HG03139 (cell line): ENCODE measurements at regions not wholly inside any gene's neighbourhood (a gene's known extent, or its start where the extent isn't known, plus 50 kb on each side); places are given as distances from the start of the nearest gene placed in this dataset.

Experiments used
- ATAC-seq: cut with Tn5 transposase; IDR thresholded peaks from one replicate; pipeline ENCODE4 v1.9.1; 2021; ENCODE audit not compliant: unreplicated experiment

DNA sequence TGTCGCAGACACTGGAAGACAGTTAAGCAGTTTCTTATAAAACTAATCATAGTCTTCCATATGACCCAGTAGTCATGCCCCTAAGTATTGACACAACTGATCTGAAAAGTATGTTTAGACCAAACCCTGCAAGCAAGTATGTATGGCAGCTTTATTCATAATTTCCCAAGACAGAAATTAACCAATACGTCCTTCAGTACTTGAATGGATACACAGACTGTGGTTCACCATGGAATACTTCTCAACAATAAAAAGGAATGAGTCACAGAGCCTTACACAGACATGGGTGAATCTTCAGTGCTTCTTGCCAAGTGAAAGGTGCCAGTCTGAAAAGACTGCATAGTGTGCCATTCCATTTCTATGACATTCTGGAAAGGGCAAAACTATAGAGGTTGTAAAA lies 50.2 kb upstream of the AKR1E2 start:
- ATAC-seq: no peak

DNA sequence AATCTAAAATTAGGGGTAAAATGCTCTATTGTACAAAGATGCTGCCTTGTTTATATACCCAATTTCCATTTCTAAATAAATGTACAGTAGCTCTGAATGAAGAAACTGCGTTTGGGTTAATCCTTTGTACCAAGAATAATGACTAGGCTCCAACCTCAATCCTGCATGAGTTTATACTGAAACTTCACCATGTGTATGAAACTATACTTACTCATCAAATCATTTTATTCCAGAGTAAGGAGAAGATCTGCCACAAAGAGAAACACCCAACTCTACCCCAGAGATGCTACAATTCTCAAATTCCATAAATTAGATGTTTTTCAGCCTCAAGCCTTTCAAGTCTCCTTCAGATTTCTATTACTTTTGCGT lies 53.8 kb upstream of the AKR1E2 start:
- ATAC-seq: no peak

DNA sequence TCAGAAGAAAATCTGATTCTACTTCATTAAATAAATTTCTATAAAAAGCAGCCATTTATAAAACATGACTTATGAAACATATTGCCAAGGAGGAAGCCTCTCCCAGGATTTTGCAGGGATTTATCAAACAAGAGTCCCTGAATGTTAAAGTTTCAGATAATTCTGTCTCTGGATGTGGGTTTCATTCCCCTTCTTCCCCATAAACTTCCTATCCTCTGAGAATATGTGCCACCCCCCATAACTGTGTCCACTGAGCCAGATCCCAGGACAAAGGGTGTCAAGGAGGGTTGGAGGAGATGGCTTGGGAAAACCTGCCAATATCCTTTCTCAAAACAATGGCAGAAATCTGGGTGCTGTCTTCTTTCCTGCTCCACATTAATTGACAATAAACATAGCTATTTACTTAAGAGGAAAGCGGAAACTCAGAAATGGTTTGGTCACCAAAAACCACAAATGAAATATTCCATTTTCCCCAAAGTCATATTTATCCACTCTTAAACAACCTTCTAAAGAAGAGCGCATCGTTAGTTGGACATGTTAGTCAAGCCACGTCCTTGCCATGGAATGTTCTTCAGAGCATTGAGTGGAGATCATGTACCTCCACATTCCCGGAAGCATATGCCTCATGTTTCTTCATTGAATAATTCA lies 54.3 kb upstream of the AKR1E2 start:
- no peak for ATAC-seq

DNA sequence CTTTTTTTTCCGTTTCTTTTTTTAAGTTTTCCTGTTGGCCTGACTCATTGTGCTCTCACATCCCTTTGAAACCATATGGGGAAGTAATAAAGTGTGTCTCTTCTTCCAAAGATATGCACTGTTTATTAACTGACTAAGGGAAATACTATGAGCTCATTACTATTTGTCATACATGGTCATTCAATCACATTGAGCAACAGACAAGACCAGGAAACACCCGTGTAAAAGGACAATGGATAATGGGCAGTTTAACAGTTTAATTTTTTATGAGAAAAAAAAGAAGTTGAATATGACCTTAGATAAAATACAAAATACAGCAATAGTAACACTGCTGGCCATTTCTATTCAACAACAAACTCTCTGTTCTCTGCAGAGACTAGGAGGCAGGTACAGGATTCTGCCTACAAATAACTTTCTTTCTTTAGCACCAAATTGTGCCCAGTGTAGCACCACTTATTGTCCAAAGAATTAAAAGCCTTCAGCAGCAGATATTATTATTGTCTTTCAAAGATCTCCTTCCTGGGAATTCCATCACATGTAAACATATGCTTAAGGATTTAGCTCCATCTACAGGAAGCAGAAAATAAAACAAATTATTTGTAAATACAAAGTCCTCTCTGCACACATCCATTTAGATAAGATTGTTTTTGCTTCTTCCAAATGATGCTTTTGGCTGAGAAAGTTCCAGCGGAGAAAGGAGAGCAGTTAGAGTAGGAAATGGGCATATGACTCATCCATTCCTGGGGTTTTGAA lies 55.0 kb upstream of the AKR1E2 start:
- no peak for ATAC-seq

DNA sequence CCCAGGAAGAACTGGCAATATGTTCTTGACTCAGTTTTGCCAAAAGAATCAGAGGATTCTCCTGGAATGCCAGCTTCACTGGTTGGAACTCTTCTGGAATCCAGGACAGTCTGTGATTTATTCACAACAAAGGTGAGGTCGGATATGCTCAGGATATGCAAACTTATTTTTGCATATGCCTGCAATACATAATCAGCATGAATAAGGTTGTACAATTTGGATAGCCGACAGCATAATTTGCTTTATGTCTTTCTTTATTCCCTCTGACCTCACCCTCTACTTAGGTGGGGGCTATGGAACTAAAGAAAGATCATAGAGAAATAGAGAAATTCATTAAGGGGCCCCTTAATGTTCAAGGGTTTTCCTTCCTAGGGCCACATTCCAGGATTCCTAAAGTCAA lies 57.6 kb upstream of the AKR1E2 start:
- no peak for ATAC-seq

DNA sequence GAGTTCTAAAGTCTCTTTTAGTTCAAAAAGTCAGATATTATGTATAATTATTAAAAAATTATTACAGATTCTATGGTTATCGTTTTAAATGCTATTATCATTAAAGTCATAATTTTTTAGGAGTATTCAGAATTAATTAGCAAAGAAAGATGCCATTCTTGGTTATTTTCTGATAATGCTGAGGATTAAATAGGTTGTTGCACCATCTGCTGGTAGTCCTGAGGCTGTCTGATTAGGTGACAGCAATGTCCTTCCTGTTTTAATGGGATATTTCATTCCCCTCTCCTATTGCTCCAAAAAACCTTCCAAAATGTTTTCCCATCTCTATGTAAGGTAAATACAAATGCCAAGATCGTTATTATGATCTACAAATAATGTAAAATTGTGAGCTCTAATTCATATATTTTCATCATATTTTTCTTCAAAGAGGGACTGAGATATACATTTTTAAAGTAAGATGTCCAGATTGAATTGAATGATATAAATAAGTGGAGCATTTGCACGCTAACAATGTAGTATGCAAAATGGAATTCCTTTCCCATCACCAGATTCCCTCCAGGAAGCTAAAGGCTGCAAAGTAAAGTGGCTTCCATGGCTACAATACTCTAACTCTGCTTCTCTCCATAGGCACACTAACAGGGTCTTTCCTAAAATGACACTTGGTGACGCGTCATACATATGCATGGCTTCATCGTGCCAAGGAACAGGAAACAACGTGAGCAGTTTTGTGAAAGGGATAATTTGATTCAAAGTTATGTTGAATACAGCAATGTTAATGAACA lies 58.8 kb upstream of the AKR1E2 start:
- ATAC-seq: no peak

DNA sequence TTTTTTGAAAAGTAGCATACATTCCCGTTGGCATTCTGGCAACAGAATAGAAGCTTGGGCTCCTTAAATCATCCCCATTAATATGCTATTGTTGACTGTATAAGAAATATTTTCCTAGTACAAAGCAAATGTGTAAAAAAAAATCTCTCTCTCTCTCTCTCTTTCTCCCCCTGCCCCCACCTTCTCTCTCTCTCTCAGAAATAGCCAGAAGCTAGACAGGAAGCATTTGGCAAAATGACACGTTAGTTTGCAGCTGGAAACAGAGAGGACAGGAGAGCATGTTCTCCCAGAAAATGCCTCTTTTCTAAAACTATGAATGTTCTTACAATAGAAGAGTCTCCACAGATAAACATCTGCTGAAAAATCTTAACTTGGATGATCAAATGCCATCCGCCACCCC lies 59.6 kb upstream of the AKR1E2 start:
- ATAC-seq: no peak

DNA sequence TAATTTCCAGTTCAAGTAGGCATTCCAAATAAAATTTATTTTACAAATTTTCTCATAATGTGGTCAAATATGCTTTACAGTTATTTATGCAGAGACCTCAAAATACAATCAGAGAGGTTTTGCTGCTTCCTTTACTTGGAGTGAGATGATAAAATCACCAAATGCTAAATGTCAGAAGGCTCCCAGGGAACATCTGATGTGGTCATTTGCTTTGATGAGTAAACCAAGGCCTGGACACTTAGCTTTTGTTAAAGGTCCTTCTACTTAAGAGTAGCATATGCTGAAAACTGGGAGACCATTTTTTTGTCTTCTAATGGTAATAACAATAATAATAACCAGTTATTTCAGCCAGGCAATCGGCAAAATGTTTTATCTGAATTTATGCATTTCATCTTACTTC lies 60.6 kb upstream of the AKR1E2 start:
- no peak for ATAC-seq

DNA sequence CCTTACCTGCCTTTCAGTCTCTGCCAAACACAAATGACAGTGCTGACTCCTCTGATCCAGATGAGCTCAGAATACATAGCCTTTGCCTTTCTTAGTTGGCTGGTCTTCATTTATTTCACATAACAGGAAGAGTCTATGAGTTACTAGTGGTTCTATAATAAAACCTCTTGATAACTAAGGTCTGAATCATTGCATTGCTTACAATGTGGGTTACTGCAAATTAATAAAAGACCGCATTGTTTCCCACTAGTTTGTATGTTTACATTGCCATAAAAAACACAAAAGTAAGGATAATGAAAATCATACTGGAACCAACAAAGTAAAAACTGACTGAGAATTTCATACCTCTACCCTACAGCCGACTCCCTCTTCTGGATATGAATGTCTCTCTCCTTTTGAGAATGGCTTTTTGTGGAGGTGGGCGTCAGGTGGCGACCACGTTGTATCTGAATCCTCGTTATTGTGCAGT lies 62.0 kb upstream of the AKR1E2 start:
- ATAC-seq: no peak

DNA sequence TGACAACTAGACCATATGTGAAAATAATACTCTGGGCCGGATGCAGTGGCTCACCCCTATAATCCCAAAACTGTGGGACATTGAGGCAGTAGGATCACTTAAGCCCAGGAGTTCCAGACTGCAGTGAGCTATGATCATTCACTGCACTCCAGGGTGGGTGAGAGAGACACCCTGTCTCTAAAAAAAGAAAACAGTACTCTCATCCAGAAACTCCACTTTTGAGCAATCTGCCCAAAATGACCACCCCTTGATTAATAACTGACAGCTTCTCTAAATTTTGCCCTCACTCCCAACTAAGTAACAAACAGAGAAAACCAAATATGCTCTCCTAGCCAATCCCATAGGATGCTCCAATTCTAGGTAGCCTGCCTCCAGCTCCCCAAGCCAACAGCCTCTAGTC lies 62.5 kb upstream of the AKR1E2 start:
- ATAC-seq: no peak

DNA sequence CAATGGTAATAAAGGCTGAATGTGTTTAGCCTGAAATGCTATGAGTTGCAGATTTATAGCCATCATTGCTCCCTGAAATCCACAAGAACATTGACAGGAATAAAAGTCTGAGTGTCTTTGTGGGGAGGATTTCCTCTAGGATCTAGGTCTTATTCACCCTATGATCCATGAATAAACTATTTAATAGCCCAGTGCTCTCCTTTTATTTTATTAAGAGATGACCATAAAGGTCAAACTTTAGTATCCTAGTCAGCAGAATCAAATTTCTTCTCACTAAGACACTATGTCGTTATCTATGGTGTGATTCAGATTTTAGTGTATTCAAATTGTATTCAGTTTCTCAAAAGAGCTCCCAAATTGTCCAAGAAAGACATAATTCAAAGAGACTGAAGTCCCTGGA lies 67.8 kb upstream of the AKR1E2 start:
- ATAC-seq: no peak

DNA sequence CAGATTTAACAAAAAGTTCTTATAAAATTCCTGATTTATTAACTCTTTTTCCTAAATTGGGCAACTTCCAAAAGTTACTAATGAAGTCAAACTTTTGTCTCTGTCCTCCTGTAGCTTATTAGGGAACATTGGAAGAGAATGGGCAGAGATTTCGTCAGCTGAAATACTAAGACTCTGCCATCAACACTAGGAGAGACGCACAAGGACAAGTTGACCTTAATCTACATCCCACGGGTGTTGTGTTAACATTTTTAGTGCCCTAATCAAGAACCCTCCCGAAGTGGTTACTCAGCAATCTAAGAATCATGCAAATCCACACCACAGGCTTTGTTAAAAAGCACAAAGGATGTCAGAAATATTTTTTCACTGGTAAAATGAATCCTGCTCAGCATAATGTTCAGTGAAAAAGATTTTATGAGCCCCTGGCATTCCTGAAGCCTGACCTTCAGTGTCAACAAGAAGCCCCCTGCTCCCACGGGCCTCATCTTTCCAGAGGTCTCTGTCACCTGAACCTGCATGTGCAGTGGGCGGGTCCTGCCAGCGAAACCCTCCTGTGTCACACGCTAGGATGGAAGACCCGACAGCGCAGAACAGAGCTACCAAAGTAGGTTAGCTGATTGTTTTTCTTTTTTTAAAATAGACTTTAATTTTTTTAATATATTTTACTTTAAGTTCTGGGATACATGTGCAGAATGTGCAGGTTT lies 70.6 kb upstream of the AKR1E2 start:
- ATAC-seq: no peak

DNA sequence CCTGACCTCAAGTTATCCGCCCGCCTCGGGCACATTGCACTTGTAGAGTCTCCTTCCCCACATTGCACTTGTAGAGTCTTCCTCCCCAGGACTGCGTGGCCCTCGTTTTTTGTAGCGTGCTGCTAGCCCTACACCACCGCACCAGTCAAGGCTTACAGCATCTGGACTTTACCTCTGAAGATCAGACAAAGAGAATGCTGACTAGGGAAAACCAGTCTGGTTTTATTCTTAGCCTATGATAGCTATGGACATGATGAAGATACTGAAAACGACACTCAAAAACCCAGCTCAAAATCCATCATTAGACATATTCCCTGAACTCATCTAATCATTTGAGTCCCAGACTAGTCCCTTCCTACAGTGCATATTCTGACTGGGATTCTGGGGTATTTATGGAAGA lies 71.9 kb upstream of the AKR1E2 start:
- no peak for ATAC-seq

DNA sequence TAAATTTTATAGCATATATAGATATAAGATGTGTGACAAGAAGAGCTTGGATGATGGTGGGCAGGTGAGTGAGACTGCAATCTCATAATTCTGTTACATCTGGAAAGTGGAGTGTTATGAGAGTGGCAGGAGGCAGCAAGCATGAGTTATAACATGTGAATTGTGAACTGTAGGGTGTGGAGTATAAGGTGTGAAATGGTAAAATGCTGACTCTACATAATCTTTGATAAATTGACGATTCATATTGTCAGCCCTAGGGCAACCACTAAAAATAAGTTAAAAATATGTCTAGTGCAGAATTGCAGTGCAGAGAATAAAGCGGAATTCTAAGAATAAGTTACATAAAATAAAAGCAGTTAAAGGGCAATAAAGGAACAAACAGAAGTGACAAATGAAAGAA lies 74.8 kb upstream of the AKR1E2 start:
- ATAC-seq: no peak

DNA sequence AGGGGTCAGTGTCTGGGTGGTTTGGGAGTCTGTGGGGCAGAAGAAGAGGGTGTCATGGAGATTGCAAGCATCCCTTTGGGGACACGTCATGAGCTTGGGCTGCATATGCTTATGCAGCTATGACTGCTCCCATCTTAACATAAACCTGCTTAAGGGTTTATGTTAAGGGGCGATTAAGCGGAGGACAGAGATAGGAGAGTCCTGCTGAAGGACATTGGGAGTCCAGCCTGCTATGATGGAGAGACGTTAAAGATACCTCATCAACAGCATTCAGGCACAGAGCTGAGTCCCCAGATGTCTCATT lies 76.8 kb upstream of the AKR1E2 start:
- ATAC-seq: no peak

DNA sequence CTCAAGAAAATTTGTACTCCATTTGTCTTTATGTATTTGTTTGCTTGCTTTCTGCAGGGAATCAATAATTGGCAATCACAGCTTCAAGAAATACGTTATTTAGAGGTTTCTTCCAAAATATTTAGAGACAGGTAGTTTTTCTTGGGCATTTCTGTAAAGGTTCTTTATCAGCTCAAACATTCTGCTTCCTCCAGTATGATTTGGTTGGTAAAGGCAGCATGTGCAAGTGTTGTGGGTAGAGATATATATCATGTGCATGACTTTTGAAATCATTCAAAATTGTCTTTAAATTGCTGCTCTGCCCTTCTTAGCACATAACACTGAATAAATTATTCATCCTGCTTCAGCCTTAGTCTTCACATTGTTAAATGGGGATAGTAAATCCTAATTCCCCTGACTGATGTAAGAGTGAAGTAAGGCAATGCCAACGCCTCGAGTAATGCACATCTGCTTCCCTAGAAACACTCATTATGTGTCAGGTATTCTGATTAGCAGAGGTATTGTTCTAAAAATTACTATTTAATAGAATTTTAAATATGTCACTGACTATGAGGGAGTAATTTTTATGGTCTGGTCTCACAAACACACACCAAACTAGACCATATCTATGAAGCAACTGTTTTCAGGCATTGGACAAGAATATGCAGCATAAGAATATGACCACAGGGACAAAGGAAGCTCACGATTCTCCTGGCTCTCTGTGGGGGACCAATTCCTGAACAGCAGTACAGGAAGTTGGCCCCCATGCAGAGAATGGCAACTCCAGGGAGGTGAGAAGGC lies 77.3 kb upstream of the AKR1E2 start:
- no peak for ATAC-seq

DNA sequence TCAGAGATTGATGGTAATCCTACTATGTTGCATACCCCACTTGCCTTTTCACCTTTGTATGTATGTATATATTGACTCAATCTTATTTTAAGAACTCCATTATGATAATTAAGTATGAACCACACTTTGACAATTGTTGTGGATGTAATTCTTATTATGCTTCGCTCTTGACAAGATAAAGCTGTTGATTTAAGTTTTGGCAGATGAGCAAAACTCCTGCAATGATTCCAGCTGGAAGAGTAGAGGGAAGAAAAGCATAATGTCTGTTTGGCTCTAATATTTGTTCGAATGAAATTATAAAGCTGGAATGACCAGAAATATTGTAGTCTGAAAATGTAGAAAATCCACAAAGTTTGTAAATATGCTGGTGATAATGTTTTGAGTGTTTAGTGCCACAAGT lies 83.8 kb upstream of the AKR1E2 start:
- ATAC-seq: no peak

DNA sequence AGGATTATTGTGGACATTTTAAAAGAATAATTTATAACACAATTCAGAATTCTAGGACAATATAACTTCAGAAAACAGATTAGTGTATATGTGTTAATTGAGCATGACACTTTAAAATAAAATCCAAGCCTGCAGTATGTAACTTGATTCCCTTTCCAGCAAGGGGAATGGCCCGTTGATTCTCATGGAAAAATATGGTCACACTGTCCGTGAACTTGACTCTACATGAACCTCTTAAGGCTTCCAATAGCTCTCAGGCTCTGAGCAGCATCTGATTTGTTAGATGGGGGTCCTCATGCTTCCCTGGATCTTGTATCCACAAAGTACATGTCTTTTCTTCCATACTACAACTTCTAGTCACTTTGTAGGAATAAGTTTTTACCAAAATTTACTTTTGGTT lies 85.5 kb upstream of the AKR1E2 start:
- no peak for ATAC-seq

DNA sequence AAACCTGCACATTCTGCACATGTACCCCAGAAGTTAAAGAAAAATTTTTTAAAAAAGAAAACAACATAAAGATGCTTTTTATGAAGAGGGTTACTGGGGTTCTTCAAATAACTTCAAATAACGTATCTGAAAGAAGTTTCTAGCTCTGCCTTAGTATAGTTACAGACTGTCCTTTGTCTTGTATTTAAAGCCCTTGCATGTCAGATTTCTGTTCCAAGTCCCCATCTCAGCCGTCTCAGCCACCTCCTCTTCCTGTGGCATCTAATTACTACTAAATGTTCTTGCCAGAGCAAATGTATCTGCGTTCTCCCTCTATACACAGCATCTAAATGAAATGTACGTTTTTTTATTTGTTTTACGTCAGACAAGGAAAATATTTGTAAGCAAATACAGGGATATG lies 89.4 kb upstream of the AKR1E2 start:
- ATAC-seq: no peak

DNA sequence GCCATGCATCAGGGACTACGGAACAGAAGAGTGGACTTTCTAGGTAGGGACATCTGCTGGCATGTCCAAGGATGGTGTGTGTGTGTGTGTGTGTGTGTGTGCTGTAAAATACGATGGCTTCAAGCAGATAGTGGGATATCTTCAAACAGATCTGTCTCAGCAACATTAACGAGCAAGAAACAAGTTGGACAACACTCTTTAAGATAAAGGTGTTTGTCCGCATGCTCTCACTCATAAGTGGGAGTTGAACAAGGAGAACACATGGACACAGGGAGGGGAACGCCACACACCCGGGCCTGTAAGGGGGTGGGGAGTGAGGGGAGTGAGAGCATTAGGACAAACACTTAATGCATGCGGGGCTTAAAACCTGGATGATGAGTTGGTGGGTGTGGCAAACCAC lies 89.8 kb upstream of the AKR1E2 start:
- ATAC-seq: no peak

DNA sequence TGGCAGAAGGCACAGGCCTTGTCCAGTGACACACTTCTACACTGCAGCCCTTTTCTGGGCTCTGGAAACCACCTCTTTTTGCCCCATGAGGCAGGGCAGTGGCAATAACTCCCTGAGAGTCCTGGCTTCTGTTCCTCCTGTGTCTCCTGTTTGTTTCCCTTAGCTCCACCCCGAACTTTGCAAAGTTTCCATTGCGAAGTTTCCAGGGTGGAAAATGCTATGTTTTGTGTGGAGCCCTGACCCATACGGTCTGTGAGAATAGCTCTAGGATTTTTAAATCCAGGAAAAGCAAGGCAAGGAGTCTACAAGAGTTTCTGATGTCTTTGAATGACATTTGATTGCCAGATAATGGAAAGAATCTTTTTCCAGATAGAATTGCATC lies 92.2 kb upstream of the AKR1E2 start:
- no peak for ATAC-seq
